GM12878 (cell line): ENCODE measurements at regions not wholly inside any gene's neighbourhood (a gene's known extent, or its start where the extent isn't known, plus 50 kb on each side); places are given as distances from the start of the nearest gene placed in this dataset.

Source experiments
- ATAC-seq: fragments of 200-7000 bp; cut with Tn5 transposase; 3 replicates; pipeline ENCODE4 v1.9.1; 2020; ENCODE audit warnings: mild to moderate bottlenecking, moderate library complexity
- BruUV-seq: library from RNA; stranded (reverse); fragments of 400-500 nt; replicated peaks from 2 replicates; lab custom pipeline; 2021; lab: Mats Ljungman, UMichigan
- CTCF ChIA-PET: fragments of 300-600 bp; sonication (Branson Sonifier 250); formaldehyde crosslinking; extraction: SDS; loops from one replicate; lab custom pipeline; 2021; ENCODE audit warnings: inconsistent platforms; lab: Yijun Ruan, JAX
- POLR2A ChIA-PET: fragments of 350-600 bp; formaldehyde crosslinking; extraction: SDS; loops from one replicate; lab custom pipeline; 2021; ENCODE audit warnings: inconsistent platforms; lab: Charles Lee
- RAD21 ChIA-PET: fragments of 300-600 bp; sonication (Branson Sonifier 250); formaldehyde crosslinking; loops from one replicate; lab custom pipeline; 2023; ENCODE audit warnings: antibody characterized with exemption; ENCODE audit not compliant: unreplicated experiment; lab: Charles Lee
- SMC1A ChIA-PET: fragments of 300-600 bp; sonication (Branson Sonifier 250); formaldehyde crosslinking; loops from one replicate; lab custom pipeline; 2023; ENCODE audit not compliant: unreplicated experiment, uncharacterized antibody; lab: Charles Lee
- DNase-seq: peaks from one replicate; pipeline ENCODE4 v3.0.0-alpha.2; 2011; ENCODE audit warnings: low read depth, low spot score
- FAIRE-seq: peaks from 3 replicates; lab custom pipeline; 2011; peaks lifted over from hg19 to GRCh38; lab: Jason Lieb, UNC
- H2AFZ ChIP-seq: 2 replicates; pipeline ENCODE4 v1.6.0; 2011; ENCODE audit warnings: low read depth, low read length, control low read depth; ENCODE audit not compliant: control insufficient read depth
- H3K27ac ChIP-seq: 2 replicates; pipeline ENCODE4 v1.5.1; 2011; ENCODE audit warnings: control low read depth; ENCODE audit not compliant: control insufficient read depth, insufficient read depth
- H3K27me3 ChIP-seq, 2 experiments: replicated peaks in 1 of 2; 2 replicates each; pipeline versions ENCODE4 v1.6.0 to v1.6.1; 2011; ENCODE audit warnings: low read length in 1 of 2; ENCODE audit not compliant: control insufficient read depth in 2 of 2, insufficient read depth in 2 of 2
- H3K36me3 ChIP-seq, 2 experiments: 2 replicates each; pipeline ENCODE4 v1.5.1; 2011; ENCODE audit warnings: low read length in 1 of 2; ENCODE audit not compliant: control insufficient read depth in 2 of 2, insufficient read depth in 2 of 2
- H3K4me1 ChIP-seq: 2 replicates; pipeline ENCODE4 v1.6.1; 2011; ENCODE audit warnings: mild to moderate bottlenecking, low read length, moderate library complexity, mixed read lengths; ENCODE audit not compliant: control insufficient read depth, insufficient read depth
- H3K4me2 ChIP-seq: 2 replicates; pipeline ENCODE4 v1.6.0; 2011; ENCODE audit warnings: control low read depth; ENCODE audit not compliant: control insufficient read depth, insufficient read depth
- H3K4me3 ChIP-seq: fragments of 200-600 bp; sonication (generic); 2 replicates; pipeline ENCODE4 v1.5.1; 2016
- H3K79me2 ChIP-seq: 2 replicates; pipeline ENCODE4 v1.6.0; 2011; ENCODE audit warnings: low read length; ENCODE audit not compliant: control insufficient read depth, insufficient read depth
- H3K9ac ChIP-seq: 2 replicates; pipeline ENCODE4 v1.8.0; 2011; ENCODE audit warnings: low read length, control low read depth, mixed read lengths; ENCODE audit not compliant: control insufficient read depth, insufficient read depth
- H3K9me3 ChIP-seq: replicated peaks from 3 replicates; pipeline ENCODE4 v1.5.1; 2011; ENCODE audit warnings: mild to moderate bottlenecking, low read length; ENCODE audit not compliant: control insufficient read depth, insufficient read depth
- H4K20me1 ChIP-seq: 2 replicates; pipeline ENCODE4 v1.6.0; 2011; ENCODE audit not compliant: control insufficient read depth, insufficient read depth
- CTCF ChIP-seq, 3 experiments: IDR thresholded peaks in 2 of 3; conservative IDR thresholded peaks in 1 of 3; 2 replicates each; pipeline ENCODE4 v1.5.1; 2011; ENCODE audit warnings: low read depth in 3 of 3, low read length in 3 of 3, mild to moderate bottlenecking in 3 of 3, control low read depth in 2 of 3, moderate library complexity in 2 of 3, inconsistent platforms in 1 of 3, mixed read lengths in 1 of 3; ENCODE audit not compliant: control insufficient read depth in 2 of 3, insufficient read depth in 1 of 3; ENCODE audit errors: extremely low read depth in 1 of 3
- MTA2 ChIP-seq: fragments of 450-650 bp; IDR thresholded peaks from 2 replicates; pipeline ENCODE4 v1.6.1; 2016; ENCODE audit warnings: low read depth, mild to moderate bottlenecking, moderate library complexity
- TCF3 ChIP-seq: IDR thresholded peaks from 2 replicates; pipeline ENCODE4 v1.6.1; 2012; ENCODE audit warnings: low read depth, mild to moderate bottlenecking, low read length, borderline replicate concordance; ENCODE audit not compliant: insufficient read depth
- ZSCAN29 ChIP-seq: fragments of 450-650 bp; IDR thresholded peaks from 2 replicates; pipeline ENCODE4 v1.6.1; 2017; ENCODE audit warnings: mild to moderate bottlenecking, moderate library complexity
- WGBS: methylation state at CpG from one replicate; pipeline ENCODE4 v1.1.6; 2016; ENCODE audit warnings: low lambda C conversion rate; ENCODE audit not compliant: insufficient replicate concordance, insufficient coverage; ENCODE audit errors: missing lambda C conversion rate; 5-methylcytosine and 5-hydroxymethylcytosine counted together
- in situ Hi-C: fragments of 300-500 bp; cut with MboI; formaldehyde crosslinking; loops from 9 replicates; pipeline ENCODE4 v1.14.3; 2018; ENCODE audit warnings: mixed read lengths
- intact Hi-C: fragments of 100-400 bp; cut with micrococcal nuclease; formaldehyde crosslinking; loops from one replicate; pipeline ENCODE4 v1.14.2; 2022; ENCODE audit not compliant: unreplicated experiment
- TF ChIP-seq, protein P1 (sequence below): fragments of 450-650 bp; IDR thresholded peaks from 2 replicates; pipeline ENCODE4 v1.6.1; 2017; ENCODE audit warnings: mild to moderate bottlenecking

- DNase-seq = no peak
- ChIA-PET RAD21 (no interaction called here), CTCF (no interaction called here), POLR2A (no interaction called here), SMC1A (no interaction called here)
- intact Hi-C loops (loop anchor here (10.0 kb wide), 1 partner anchor 61 kb away; no protein-coding TSS in a partner anchor), in situ Hi-C loops (no loop called here)
- Histone ChIP-seq H3K27ac (no peak overlapping the region), H3K36me3 (no peaks in the 10 kb centered on the region), H3K4me3 (no peak overlapping the region), H3K27me3 (peaks cover 2 to 5% of the 10 kb centered on the region in 2 experiments; a peak in 2 of 4 replicates), H3K9ac (no peak overlapping the region), H2AFZ (no peak overlapping the region), H3K9me3 (no peaks in the 10 kb centered on the region), H3K4me1 (no peaks in the 10 kb centered on the region), H4K20me1 (no peaks in the 10 kb centered on the region), H3K4me2 (no peak overlapping the region), H3K79me2 (no peaks in the 10 kb centered on the region)
- BruUV-seq = no TSS peak
- no peak for FAIRE-seq
- ATAC-seq = no peak
- TF ChIP-seq ZSCAN29 (no peak), TCF3 (no peak), CTCF (IDR thresholded peaks at IDR 0.05 in 2 of 3, conservative IDR thresholded peaks at IDR 0.05 in 1 of 3; ENCODE audit: control insufficient read depth in 2 of 3, extremely low read depth in 1 of 3, insufficient read depth in 1 of 3, low read depth in 3 of 3, low read length in 3 of 3) (no peak), MTA2 (no peak)
- TF ChIP-seq, protein P1, sequence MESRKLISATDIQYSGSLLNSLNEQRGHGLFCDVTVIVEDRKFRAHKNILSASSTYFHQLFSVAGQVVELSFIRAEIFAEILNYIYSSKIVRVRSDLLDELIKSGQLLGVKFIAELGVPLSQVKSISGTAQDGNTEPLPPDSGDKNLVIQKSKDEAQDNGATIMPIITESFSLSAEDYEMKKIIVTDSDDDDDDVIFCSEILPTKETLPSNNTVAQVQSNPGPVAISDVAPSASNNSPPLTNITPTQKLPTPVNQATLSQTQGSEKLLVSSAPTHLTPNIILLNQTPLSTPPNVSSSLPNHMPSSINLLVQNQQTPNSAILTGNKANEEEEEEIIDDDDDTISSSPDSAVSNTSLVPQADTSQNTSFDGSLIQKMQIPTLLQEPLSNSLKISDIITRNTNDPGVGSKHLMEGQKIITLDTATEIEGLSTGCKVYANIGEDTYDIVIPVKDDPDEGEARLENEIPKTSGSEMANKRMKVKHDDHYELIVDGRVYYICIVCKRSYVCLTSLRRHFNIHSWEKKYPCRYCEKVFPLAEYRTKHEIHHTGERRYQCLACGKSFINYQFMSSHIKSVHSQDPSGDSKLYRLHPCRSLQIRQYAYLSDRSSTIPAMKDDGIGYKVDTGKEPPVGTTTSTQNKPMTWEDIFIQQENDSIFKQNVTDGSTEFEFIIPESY = no peak
- 13% methylated on average over 6 of the region's 6 CpGs for WGBS
These were observed 72.5 kb downstream of the ACTL7B start for GRCh38 chr9:108783326-108783725.
